ENCODE measurements at regions not wholly inside any gene's neighbourhood (a gene's known extent, or its start where the extent isn't known, plus 50 kb on each side); places are given as distances from the start of the nearest gene placed in this dataset.
A peak's percentile ranks its signal among the peaks of the same experiment; 100 is the strongest.

GRCh38 chr3:19717736-19718135, 216.3 kb downstream of the EFHB start:
- DNase-seq (ENCODE audit: low read depth, low spot score), result no peak

- no peak for DNase-seq (ENCODE audit: low read depth, low spot score)
Observed at GRCh38 chr3:19711160-19711782, 222.7 kb downstream of the EFHB start.

GRCh38 chr3:19702416-19703078, 231.5 kb downstream of the EFHB start:
- peak; percentile 77 for DNase-seq (ENCODE audit: low read depth, low spot score)

- DNase-seq (ENCODE audit: low read depth, low spot score), result peak; percentile 32
Observed at GRCh38 chr3:19688767-19689166, 245.2 kb downstream of the EFHB start.

- peak; percentile 7 for DNase-seq (ENCODE audit: low read depth, low spot score)
Observed at GRCh38 chr3:19668163-19668562, 265.9 kb downstream of the EFHB start.

GRCh38 chr3:19662486-19662885, 271.5 kb downstream of the EFHB start:
- DNase-seq (ENCODE audit: low read depth, low spot score), result no peak

- DNase-seq (ENCODE audit: low read depth, low spot score), result no peak
Observed at GRCh38 chr3:19652336-19652735, 281.7 kb downstream of the EFHB start.

GRCh38 chr3:19645093-19645492, 288.9 kb downstream of the EFHB start:
- no peak for DNase-seq (ENCODE audit: low read depth, low spot score)

GRCh38 chr3:19644405-19644804, 289.6 kb downstream of the EFHB start:
- DNase-seq (ENCODE audit: low read depth, low spot score), result no peak

GRCh38 chr3:19641408-19641807, 292.6 kb downstream of the EFHB start:
- DNase-seq (ENCODE audit: low read depth, low spot score), result no peak

GRCh38 chr3:19632099-19633074, 301.6 kb downstream of the EFHB start:
- DNase-seq (ENCODE audit: low read depth, low spot score), result no peak

- no peak for DNase-seq (ENCODE audit: low read depth, low spot score)
Observed at GRCh38 chr3:19598870-19599269, 335.1 kb downstream of the EFHB start.

- DNase-seq (ENCODE audit: low read depth, low spot score), result no peak
Observed at GRCh38 chr3:19596408-19596807, 337.6 kb downstream of the EFHB start.

- no peak for DNase-seq (ENCODE audit: low read depth, low spot score)
Observed at GRCh38 chr3:19595884-19596283, 338.1 kb downstream of the EFHB start.
